ENCODE measurements at regions not wholly inside any gene's neighbourhood (a gene's known extent, or its start where the extent isn't known, plus 50 kb on each side); places are given as distances from the start of the nearest gene placed in this dataset.
"Not testable (repeated sequence)": the region's sequence is repeated elsewhere in the genome, so short reads cannot be mapped to it uniquely, and the experiment has no call there.

DNA sequence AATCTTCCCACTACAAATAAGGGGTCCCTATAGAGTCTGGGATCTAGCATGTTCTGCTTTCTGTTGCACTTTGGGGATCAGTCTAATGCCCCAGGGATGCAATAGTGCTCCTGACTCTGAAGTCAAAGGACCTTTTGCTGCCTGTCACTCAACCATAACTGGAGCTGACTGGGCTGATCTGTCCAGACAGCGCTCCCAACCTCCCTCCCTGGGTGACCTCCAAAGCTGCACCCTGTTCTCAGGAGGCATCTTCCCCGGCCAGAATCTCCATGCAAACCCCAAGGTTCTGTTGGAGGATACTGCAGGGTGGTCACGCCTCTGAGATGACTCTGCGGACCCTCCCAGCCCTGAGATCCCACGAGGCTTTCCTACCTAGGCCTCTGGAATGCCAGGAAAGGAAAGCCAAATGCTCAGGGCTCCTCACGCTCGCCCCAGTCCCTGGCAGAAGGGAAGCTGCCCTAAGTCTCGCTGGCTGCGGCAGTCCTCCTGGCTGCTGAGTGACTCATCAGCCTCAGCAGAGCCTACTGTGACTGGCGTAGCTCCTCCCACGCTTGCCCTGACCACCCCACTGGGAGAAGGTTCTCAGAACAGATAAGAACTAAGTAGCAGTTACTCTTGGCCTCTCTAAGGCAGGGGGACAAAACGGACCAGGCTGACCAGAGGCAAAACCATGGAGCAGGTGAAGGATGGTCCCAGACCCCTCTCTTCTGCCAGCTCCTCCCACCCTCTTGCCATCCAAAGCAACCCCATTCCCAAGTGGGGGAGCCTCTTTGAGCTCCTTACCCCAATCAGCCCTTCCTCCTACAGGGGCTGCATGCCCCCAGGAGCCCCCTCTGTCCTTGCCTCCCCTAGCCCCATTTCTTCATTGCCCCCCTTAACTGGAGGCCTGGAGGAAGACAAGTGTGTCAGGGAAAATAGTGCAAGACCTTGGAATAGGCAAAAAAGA is 124.1 kb upstream of the TNRC6C start:
- DNase-seq (ENCODE audit: low read depth in 2 of 2): peak; percentile 65 to 68

DNA sequence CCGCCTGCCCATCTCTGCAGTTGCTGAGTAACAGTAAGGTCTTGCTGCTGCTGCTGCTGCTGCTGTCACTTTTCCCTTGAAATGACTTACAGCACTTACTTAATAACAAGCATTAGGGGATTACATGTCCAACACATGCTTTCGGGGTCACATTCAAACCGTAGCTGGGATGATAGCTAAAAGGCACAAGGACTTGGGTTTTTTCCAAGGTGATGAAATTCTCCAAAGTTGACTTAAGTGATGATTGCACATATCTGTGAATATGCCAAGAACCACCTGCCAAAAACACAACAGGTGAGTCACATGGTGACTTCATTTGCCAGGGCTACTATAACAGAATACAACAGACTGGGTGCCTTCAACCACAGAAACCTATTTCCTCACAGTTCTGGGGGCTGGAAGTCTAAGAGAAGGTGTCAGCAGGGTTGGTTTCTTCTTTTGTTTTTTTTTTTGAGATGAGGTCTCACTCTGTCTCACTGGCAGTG is 121.9 kb upstream of the TNRC6C start:
- DNase-seq (ENCODE audit: low read depth in 2 of 2): peak; percentile 38 to 41

DNA sequence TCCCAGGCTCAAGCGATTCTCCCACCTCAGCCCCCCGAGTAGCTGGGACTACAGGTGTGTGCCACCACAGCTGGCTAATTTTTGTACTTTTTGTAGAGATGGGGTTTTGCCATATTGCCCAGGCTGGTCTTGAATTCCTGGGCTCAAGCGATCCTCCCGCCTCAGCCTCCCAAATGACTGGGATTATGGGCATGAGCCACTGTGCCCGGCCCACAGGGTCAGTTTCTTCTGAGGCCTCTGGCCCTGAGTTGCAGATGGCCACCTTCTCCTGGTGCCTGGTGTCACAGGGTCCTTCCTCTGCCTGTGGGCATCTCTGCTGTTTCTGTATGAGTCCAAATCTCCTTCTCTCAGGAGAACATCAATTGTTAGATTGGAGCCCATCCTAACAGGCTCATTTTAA is 121.4 kb upstream of the TNRC6C start:
- DNase-seq (ENCODE audit: low read depth in 2 of 2): not testable (repeated sequence)

DNA sequence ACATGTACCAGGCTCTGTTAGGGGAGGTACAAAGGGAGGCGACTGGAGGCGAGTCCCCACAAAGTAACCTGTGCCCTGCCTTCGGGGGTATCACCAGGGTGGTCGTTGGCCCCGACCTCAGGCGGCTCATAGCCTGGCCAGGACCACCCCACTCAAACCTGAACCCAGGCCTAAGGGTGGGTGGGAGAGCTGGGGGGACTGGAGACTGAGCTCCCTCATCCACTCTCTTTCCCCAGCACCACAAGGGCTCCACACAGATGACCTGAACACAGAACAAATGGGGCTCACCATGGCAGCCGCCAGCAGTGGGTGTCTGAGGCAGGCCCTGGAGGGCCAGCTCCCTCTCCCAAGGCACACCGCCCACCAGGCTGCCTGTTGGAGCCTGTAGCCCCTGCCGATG is 120.6 kb upstream of the TNRC6C start:
- no peak for DNase-seq (ENCODE audit: low read depth in 2 of 2)

- DNase-seq (ENCODE audit: low read depth in 2 of 2): no peak
These were observed 119.5 kb upstream of the TNRC6C start for GRCh38 chr17:77838748-77839697.

DNA sequence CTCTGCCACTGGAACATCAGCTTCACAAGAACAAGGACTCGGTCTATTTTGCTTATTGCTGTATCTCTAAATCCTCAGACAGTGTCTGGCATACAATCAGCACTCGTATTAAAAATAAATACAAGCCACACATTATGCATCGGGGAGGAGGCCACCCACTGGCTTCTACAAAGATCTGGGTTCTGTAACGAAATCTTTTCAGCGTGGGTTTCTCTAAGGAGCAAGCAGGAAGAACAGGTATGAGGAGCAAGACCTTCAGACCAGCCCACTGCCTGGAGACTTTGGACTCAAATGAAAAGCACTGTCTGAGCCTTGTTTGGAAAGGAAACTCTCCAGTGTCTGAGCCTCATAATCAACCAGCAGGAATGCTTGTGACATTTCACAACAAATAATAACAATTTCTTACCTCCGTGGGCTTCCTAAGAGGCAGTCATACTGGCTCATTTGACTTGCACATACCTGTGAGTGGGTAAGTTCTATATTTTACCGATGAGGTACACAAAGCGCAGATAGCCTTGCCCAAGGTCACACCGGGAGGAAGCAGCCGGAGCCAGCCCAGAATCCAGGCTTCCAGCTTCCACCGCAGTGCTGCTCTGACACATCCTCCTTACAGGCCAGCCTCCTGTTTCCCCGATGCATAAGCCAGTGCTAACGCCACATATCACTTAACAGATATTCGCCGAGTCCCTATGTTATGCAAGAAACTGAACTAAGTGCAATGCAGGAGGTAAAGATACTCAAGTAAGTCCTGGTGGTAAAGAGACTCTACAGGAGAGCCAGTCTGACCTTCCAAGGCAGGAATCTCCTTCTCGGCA is 118.6 kb upstream of the TNRC6C start:
- DNase-seq (ENCODE audit: low read depth in 2 of 2): no peak

- no peak for DNase-seq (ENCODE audit: low read depth in 2 of 2)
These were observed 117.9 kb upstream of the TNRC6C start for GRCh38 chr17:77840513-77841165.

- no peak for DNase-seq (ENCODE audit: low read depth in 2 of 2)
These were observed 116.6 kb upstream of the TNRC6C start for GRCh38 chr17:77841742-77842527.

DNA sequence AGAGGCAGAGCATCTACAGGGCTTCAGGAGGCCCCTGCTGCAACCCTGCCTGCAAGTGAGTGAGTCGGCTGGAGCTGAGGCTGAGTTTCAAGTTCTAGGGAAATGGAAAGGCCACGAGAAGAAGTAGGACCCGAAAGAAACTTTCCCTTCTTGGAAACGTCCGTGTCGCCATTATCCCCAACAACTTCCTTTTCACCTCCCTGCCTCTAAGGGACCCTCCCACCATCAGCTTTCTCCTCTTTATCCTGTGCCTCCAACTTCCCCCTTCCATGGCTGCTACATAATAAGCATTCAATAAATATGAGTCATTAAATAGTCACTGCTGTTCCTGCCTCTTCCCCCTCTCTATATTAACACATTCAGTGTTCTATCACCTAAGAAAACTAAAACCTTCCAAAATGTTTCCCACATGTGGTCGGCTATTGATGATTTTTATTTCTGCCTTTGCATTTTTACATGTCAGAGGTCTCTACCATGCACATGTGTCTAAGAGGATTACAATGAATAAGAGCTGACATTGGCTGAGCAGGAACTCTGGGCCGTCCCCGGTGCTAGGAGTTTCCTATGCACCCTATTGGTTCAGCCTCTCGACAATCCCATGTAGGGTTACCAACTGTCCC is 115.9 kb upstream of the TNRC6C start:
- DNase-seq (ENCODE audit: low read depth in 2 of 2): no peak

DNA sequence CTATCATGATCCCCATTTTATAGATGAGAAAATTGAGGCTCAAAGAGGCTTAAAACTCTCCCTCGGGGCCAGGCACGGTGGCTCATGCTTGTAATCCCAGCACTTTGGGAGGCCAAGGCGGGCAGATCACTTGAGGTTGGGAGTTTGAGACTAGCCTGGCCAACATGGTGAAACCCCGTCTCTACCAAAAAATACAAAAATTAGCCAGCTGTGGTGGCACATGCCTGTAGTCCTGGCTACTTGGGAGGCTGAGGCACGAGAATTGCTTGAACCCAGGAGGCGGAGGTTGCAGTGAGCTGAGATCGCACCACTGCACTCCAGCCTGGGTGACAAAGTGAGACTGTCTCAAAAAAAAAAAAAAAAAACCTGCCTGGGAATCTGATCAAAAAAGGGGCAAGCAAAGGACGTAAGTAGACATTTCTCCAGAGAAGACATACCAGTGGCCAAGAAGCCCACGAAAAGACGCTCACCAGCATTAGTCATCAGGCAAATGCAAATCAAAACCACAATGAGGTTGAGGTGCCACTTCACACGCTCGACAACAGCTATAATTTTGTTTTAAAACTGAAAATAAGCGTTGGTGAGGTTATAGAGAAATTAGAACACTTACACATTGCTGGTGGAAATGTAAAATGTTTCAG is 115.1 kb upstream of the TNRC6C start:
- DNase-seq (ENCODE audit: low read depth in 2 of 2): peak; percentile 43 to 60

GRCh38 chr17:77843896-77844295 is 114.6 kb upstream of the TNRC6C start:
- DNase-seq (ENCODE audit: low read depth in 2 of 2): no peak

DNA sequence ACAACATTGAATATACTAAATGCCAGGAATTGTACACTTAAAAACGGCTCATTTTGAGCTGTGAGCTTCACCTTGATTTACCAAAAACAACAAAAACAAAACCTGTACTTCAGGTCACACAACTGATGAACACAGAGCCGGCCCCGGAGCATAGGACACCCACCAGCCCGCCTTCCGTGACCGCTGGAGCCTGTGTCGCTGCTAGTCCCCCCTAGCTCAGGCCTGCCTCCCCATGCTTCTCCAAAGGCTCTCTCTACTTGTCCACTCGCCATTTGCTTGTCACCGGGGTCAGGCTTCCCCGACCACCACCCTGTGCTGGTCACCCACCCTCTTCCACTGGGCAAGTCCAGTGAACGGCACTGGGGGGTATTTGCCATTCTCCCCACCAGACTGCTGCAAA is 113.8 kb upstream of the TNRC6C start:
- DNase-seq (ENCODE audit: low read depth in 2 of 2): no peak

DNA sequence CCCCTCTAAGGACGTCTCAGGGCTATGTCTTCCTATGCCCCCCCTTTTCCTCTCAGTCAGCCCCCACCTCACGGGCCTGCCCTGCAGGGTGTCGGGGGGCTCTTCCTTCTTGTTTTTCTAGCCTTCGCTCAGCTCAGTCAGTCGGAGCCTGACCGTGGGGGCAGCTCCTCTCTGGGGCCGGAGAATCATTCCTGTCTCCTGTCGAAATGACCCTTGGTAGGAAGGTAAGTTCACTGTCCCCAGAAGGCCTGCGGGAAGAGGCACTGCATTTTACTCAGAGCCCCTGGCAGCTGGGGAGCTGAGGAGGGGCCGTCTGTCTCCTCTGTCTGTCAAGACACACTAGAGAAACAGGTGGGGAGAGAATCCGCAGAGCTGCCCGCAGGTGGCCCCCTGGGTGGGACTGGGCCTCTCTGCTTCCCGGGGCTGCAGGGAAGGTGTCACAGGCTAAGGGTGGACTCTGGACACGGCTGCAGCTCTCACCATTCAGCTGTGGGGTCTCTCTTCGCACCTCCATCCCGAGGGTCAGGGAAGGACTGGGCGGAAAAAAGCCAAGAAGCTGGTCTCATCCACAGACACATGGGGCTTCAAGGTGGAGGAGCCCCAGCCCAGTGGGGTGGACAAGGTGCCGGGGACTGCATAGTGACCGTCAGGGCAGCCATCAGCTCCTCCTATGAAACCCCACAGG is 112.8 kb upstream of the TNRC6C start:
- no peak for DNase-seq (ENCODE audit: low read depth in 2 of 2)

DNA sequence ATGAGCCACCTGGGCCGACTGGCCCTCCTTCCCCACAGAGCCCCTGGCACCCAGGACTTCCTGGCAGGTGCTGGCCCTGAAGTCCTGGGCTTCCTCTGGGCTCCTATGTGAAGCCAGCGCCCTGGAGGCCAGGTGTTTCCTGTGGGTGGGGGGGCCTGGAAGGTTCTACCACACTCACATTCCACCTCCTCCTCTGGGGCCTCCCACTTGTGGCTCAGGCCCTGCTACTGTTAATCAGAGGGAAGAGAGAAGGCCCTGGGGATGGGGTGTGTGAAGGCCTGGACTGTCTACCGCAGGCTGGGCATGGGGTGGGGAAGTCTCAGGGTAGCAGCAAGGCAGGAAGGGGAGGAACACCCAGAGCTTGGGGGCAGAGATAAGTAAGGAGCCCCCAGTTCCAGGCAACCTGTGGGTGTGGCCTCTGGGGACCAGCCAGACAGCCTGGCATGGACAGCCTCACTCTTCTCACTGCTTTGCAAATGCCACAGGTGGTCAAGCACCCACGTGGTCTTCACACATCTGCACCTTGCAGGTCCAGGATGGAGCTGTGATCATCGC is 111.9 kb upstream of the TNRC6C start:
- DNase-seq (ENCODE audit: low read depth in 2 of 2): no peak

DNA sequence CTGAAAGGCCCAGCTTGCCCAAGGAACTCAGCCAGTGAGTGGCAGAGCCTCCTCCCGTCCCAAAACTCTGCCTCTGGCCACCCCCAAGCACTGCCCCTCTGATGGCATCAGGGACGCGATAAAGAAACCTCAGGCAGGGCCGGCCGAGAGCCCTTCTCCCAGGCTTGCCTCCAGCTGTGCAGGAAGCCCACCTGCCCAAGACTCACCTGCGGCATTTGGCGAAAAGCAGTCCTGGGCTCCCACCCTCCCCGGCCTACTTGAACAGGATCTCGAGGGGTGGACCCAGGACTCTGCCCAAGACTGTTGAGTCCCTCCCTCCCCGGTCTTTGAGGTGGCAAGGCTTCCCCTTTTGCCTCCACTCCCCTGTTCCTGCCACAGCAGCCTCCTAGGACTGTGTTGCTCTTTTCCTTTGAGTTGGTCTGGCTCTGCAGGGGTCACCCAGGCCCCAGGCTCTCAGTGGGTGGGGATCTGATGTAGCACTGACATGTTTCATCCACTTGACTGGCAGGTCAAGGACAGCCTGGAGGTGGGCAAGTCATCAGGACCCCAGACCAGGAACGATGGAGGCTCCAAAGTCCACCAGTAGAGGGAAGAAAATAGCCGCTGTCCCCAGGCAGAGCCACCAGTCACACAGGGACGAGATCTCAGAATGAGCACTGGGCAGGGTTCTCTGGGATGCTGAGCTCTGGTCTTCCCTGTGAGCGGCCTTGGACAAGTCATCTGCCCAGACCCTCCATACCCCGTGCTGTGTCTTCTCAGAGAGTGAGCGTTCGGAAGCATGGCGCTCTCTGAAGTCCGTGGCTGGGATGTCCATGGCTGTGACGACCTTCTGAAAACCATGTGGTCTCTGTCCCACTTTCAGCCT is 111.0 kb upstream of the TNRC6C start:
- no peak for DNase-seq (ENCODE audit: low read depth in 2 of 2)

GRCh38 chr17:77848257-77848656 is 110.2 kb upstream of the TNRC6C start:
- no peak for DNase-seq (ENCODE audit: low read depth in 2 of 2)

GRCh38 chr17:77849239-77849638 is 109.3 kb upstream of the TNRC6C start:
- DNase-seq (ENCODE audit: low read depth in 2 of 2): no peak
